GM19239 (cell line): ENCODE measurements at regions not wholly inside any gene's neighbourhood (a gene's known extent, or its start where the extent isn't known, plus 50 kb on each side); places are given as distances from the start of the nearest gene placed in this dataset.
A peak's percentile ranks its signal among the peaks of the same experiment; 100 is the strongest.

Experiments
- DNase-seq: peaks from one replicate; pipeline ENCODE4 v3.0.0; 2011; ENCODE audit warnings: low spot score; ENCODE audit not compliant: insufficient read length
- FAIRE-seq: peaks from 2 replicates; lab custom pipeline; 2011; peaks lifted over from hg19 to GRCh38; lab: Jason Lieb, UNC

GRCh38 chr15:49748791-49749190 is 127.9 kb downstream of the DTWD1 start:
- DNase-seq (no peak), FAIRE-seq (no peak)

DNA sequence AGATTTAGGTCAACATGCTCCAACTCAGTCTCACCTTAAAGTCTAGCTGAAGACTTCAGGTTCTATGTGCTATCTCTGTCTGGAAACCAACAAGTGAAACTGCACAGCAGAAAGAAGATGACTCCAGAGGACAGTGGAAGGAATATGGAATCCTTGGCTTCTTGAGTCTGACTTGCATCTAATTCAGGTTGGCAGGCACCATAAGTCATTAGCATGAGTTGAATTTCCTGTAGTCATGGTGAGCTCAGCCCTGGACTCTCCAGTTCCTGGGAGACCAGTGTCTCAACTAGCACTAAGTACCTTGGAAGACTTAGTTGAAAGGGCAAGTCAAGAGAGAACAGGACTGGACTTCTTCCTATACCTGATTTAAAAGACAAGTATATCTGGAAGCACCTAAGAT is 129.7 kb downstream of the DTWD1 start:
- FAIRE-seq (no peak), DNase-seq (no peak)

- FAIRE-seq (no peak), DNase-seq (no peak)
Observed at GRCh38 chr15:49751191-49751590, 130.3 kb downstream of the DTWD1 start.

DNA sequence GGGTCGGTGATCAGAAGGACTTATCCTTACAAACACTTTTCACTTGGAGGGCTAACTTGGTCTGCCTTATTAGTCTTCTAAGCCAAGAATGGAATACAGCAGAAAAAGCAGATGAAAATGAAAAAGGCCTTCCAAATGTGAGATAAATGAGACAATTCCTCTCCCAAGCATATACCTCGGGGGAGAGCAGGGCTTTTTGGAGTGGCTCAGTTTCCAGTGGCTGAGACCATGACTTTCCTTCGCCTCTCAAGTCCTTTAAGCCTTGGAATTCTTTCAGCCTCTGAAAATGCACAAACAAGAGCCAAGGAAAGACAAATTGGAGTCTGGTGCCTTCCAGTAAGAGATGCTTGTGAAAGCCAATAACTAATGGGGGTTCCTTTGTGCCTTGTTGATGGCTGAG is 130.9 kb downstream of the DTWD1 start:
- no peak for FAIRE-seq
- no peak for DNase-seq

- no peak for FAIRE-seq
- DNase-seq, result no peak
Observed at GRCh38 chr15:49752517-49752916, 131.7 kb downstream of the DTWD1 start.

DNA sequence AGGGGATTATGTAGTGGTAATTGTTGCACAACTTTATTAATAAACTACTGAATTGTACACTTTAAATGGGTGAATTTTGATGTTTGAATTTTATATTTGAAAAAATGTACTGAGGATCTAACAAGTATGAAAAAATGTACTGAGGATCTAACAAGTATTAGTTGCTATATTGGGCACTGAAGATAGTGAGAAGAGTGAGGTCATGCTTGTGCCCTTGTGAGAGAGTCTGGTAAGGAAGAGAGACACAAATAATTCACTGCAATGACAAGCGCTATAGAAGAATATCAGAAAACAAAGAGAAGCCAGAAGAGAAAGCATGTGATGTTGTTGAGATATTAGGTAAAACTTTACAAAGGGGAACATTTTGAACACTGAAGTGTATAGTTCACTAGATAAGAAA is 137.6 kb downstream of the DTWD1 start:
- FAIRE-seq, result no peak
- no peak for DNase-seq

- FAIRE-seq (no peak), DNase-seq (no peak)
Observed at GRCh38 chr15:49758856-49759255, 138.0 kb downstream of the DTWD1 start.

- FAIRE-seq (no peak), DNase-seq (no peak)
Observed at GRCh38 chr15:49760749-49761148, 139.9 kb downstream of the DTWD1 start.

GRCh38 chr15:49769225-49769624 is 148.4 kb downstream of the DTWD1 start:
- no peak for FAIRE-seq

GRCh38 chr15:49789436-49789835 is 168.6 kb downstream of the DTWD1 start:
- DNase-seq, result no peak
- no peak for FAIRE-seq

More at GRCh38 chr15:49769225-49769624, 148.4 kb downstream of the DTWD1 start:
- DNase-seq, result no peak

- no peak for DNase-seq
- peak; percentile 18 for FAIRE-seq
Observed at GRCh38 chr15:49793943-49794342, 173.1 kb downstream of the DTWD1 start.

GRCh38 chr15:49801796-49802195 is 180.9 kb downstream of the DTWD1 start:
- FAIRE-seq, result no peak
- DNase-seq, result no peak
